Neural progenitor cell (in vitro differentiated cells): ENCODE measurements at regions not wholly inside any gene's neighbourhood (a gene's known extent, or its start where the extent isn't known, plus 50 kb on each side); places are given as distances from the start of the nearest gene placed in this dataset.

Experiments used
- CTCF ChIP-seq: fragments of 200-600 bp; sonication (generic); IDR thresholded peaks from 2 replicates; pipeline ENCODE4 v1.5.1; 2017; ENCODE audit warnings: antibody characterized with exemption, mild to moderate bottlenecking
- EZH2 ChIP-seq: fragments of 200-600 bp; sonication (generic); IDR thresholded peaks from 2 replicates; pipeline ENCODE4 v1.6.1; 2017; ENCODE audit warnings: antibody characterized with exemption, mild to moderate bottlenecking, moderate library complexity
- EZH2phosphoT487 ChIP-seq: fragments of 200-600 bp; sonication (generic); IDR thresholded peaks from 2 replicates; pipeline ENCODE4 v1.6.1; 2017; ENCODE audit warnings: antibody characterized with exemption

- TF ChIP-seq CTCF (no peak), EZH2 (no peak), EZH2phosphoT487 (no peak)
Observed at GRCh38 chr4:80138551-80139538, 58.5 kb upstream of the PRDM8 start.
